Parathyroid adenoma (tissue), 2 donors: ENCODE measurements at regions not wholly inside any gene's neighbourhood (a gene's known extent, or its start where the extent isn't known, plus 50 kb on each side); places are given as distances from the start of the nearest gene placed in this dataset.

ENCODE experiments used
- H2AFZ ChIP-seq: fragments of 300-600 bp; sonication (generic); one replicate; pipeline ENCODE4 v1.7.0; 2017; ENCODE audit warnings: antibody characterized with exemption, mild to moderate bottlenecking
- H3K27ac ChIP-seq: fragments of 300-600 bp; sonication (generic); one replicate; pipeline ENCODE4 v1.7.0; 2017
- H3K27me3 ChIP-seq: fragments of 300-600 bp; sonication (generic); one replicate; pipeline ENCODE4 v1.7.0; 2017; ENCODE audit warnings: low read length; ENCODE audit not compliant: control insufficient read depth, insufficient read depth
- H3K36me3 ChIP-seq: fragments of 300-600 bp; sonication (generic); one replicate; pipeline ENCODE4 v1.7.0; 2017; ENCODE audit warnings: low read length; ENCODE audit not compliant: control insufficient read depth, insufficient read depth
- H3K4me1 ChIP-seq: fragments of 300-600 bp; sonication (generic); one replicate; pipeline ENCODE4 v1.7.0; 2017; ENCODE audit warnings: control low read depth
- H3K4me2 ChIP-seq: fragments of 300-600 bp; sonication (generic); one replicate; pipeline ENCODE4 v1.7.0; 2017; ENCODE audit warnings: low read length
- H3K4me3 ChIP-seq: fragments of 300-600 bp; sonication (generic); one replicate; pipeline ENCODE4 v1.7.0; 2017; ENCODE audit warnings: low read depth, low read length
- H3K79me2 ChIP-seq: fragments of 300-600 bp; sonication (generic); one replicate; pipeline ENCODE4 v1.7.0; 2017; ENCODE audit warnings: control low read depth
- H3K9ac ChIP-seq: fragments of 300-600 bp; sonication (generic); one replicate; pipeline ENCODE4 v1.7.0; 2017; ENCODE audit warnings: mild to moderate bottlenecking
- H3K9me3 ChIP-seq: fragments of 300-600 bp; sonication (generic); one replicate; pipeline ENCODE4 v1.7.0; 2017; ENCODE audit warnings: low read length; ENCODE audit not compliant: control insufficient read depth
- TF ChIP-seq, protein P1 (sequence below): fragments of 300-600 bp; sonication (generic); IDR thresholded peaks from one replicate; pipeline ENCODE4 v1.7.0; 2017; ENCODE audit warnings: antibody characterized with exemption, mild to moderate bottlenecking
- donor health status: primary hyperparathyroidism.

DNA sequence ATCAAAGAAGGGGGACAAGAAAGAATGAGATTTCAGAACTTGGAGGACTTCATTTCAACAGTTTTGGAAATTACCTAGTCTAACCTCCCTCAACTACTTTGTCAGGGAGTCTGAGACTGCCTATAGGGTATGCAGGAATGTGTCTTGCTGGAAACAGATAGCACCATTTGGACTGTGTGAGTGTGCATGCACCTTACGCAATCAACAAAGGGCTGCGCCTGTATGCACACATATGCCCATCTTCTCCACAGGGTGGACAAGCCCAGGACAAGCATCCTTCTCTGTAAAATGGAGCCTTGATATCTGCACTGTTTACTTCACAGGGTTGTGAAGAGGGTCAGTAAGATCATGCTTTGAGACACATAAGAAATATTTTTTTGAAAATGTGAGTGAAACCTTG lies 305.7 kb upstream of the ASIC2 start:
- Histone ChIP-seq H3K27ac (no peak overlapping the region), H3K9me3 (no peaks in the 10 kb centered on the region), H2AFZ (no peak overlapping the region), H3K79me2 (no peaks in the 10 kb centered on the region), H3K36me3 (no peaks in the 10 kb centered on the region), H3K4me2 (no peak overlapping the region), H3K4me3 (no peak overlapping the region), H3K27me3 (no peaks in the 10 kb centered on the region), H3K4me1 (no peaks in the 10 kb centered on the region), H3K9ac (no peak overlapping the region)
- TF ChIP-seq, protein P1, sequence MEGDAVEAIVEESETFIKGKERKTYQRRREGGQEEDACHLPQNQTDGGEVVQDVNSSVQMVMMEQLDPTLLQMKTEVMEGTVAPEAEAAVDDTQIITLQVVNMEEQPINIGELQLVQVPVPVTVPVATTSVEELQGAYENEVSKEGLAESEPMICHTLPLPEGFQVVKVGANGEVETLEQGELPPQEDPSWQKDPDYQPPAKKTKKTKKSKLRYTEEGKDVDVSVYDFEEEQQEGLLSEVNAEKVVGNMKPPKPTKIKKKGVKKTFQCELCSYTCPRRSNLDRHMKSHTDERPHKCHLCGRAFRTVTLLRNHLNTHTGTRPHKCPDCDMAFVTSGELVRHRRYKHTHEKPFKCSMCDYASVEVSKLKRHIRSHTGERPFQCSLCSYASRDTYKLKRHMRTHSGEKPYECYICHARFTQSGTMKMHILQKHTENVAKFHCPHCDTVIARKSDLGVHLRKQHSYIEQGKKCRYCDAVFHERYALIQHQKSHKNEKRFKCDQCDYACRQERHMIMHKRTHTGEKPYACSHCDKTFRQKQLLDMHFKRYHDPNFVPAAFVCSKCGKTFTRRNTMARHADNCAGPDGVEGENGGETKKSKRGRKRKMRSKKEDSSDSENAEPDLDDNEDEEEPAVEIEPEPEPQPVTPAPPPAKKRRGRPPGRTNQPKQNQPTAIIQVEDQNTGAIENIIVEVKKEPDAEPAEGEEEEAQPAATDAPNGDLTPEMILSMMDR, result no peak

DNA sequence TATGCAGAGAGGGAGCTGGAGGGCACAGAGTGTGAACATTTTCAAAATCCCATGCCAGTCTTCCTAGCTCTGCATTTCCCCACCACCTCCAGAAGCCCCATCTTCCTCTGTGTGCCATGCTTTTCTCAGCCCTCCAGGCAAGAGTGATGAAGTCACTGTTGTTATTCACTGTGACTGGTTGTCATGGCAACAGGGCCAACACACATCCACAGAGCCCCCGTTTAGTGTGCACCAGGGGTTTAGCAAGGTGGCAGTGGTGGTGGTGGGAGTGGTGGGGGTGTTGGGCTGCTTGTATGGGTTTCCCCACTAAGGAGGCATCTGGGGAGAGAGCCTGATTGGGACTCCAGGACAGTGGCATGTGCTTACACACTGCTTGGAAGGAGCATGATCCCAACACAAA lies 309.9 kb upstream of the ASIC2 start:
- TF ChIP-seq, protein P1, result no peak
- H2AFZ ChIP-seq, result no peak overlapping the region
- H3K9me3 ChIP-seq, result no peaks in the 10 kb centered on the region
- no peak overlapping the region for H3K27ac ChIP-seq
- no peaks in the 10 kb centered on the region for H3K27me3 ChIP-seq
- no peak overlapping the region for H3K9ac ChIP-seq
- H3K4me1 ChIP-seq, result no peaks in the 10 kb centered on the region
- H3K4me2 ChIP-seq, result no peak overlapping the region
- no peaks in the 10 kb centered on the region for H3K79me2 ChIP-seq
- no peaks in the 10 kb centered on the region for H3K36me3 ChIP-seq
- H3K4me3 ChIP-seq, result no peak overlapping the region

DNA sequence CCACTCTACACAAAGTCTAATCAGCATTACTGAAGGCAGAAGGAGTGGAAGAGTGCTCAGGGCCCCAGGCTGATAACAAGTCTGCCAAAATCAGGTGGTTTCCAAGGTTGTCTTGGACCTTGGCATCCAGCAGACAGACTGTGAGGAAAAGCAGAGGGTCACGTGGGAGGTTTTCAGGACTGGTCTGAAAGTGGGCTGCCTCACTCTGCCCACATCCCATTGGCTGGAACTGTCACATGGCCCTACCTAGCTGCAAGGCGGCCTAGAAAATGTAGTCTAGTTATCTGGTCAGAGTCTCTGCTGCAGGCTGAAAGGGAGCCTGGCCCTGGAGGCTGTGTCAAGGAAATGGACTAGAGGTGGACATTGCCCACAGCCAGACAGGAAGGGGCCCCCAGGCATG lies 310.7 kb upstream of the ASIC2 start:
- Histone ChIP-seq H3K27ac (no peak overlapping the region), H3K9ac (no peak overlapping the region), H3K79me2 (no peaks in the 10 kb centered on the region), H3K36me3 (no peaks in the 10 kb centered on the region), H3K4me3 (no peak overlapping the region), H2AFZ (no peak overlapping the region), H3K4me2 (no peak overlapping the region), H3K27me3 (no peaks in the 10 kb centered on the region), H3K9me3 (no peaks in the 10 kb centered on the region), H3K4me1 (no peaks in the 10 kb centered on the region)
- TF ChIP-seq, protein P1, result no peak

DNA sequence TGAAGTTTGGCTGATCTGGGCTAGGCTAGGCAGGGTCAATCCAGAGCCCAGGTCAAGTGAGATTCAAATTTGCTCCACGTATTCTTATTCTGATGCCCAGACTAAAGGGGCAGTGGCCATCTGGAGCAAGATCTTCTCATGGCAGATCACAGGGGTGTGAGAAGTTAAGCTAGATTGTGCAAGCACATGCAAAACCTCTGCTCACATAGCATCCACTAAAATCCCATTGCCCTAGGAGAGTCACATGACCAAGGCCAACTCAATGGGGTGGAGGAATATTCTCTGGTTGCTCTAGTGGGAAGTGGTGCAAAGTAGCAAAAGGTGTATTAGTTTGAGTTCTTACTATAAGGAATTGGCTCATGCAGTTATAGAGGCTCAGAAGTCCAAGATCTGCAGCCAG lies 318.4 kb upstream of the ASIC2 start:
- TF ChIP-seq, protein P1, result no peak
- H3K4me3 ChIP-seq, result no peak overlapping the region
- H3K79me2 ChIP-seq, result no peaks in the 10 kb centered on the region
- no peaks in the 10 kb centered on the region for H3K9me3 ChIP-seq
- H3K4me1 ChIP-seq, result no peaks in the 10 kb centered on the region
- no peaks in the 10 kb centered on the region for H3K27me3 ChIP-seq
- no peak overlapping the region for H3K27ac ChIP-seq
- H3K4me2 ChIP-seq, result no peak overlapping the region
- no peak overlapping the region for H3K9ac ChIP-seq
- no peaks in the 10 kb centered on the region for H3K36me3 ChIP-seq
- no peak overlapping the region for H2AFZ ChIP-seq

DNA sequence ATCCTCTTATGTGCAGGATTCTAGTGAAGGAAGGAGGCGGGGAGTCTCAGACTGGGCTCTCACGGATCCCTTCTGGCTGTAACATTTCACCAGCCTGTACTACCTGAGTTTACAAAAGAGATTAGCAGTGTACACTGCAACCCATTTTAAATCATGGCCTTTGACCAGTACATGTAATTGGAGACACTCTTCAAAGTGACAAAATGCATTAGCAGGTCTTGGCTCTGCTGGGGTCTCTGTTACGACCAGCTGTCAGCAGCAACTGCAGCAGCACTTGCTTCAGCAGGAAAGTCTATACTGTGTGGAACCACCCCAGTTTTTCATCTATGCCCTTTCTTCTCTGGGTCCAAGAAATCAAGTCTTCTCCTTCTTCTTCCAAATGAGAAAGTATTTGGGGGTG lies 322.8 kb upstream of the ASIC2 start:
- H3K36me3 ChIP-seq, result no peaks in the 10 kb centered on the region
- no peaks in the 10 kb centered on the region for H3K9me3 ChIP-seq
- TF ChIP-seq, protein P1, result no peak
- H3K79me2 ChIP-seq, result no peaks in the 10 kb centered on the region
- no peak overlapping the region for H3K9ac ChIP-seq
- no peaks in the 10 kb centered on the region for H3K27me3 ChIP-seq
- no peak overlapping the region for H2AFZ ChIP-seq
- no peak overlapping the region for H3K4me3 ChIP-seq
- H3K27ac ChIP-seq, result no peak overlapping the region
- H3K4me2 ChIP-seq, result no peak overlapping the region
- no peaks in the 10 kb centered on the region for H3K4me1 ChIP-seq
